T follicular helper cell (primary cell): ENCODE measurements at regions not wholly inside any gene's neighbourhood (a gene's known extent, or its start where the extent isn't known, plus 50 kb on each side); places are given as distances from the start of the nearest gene placed in this dataset.

Experiments used
- DNase-seq: peaks from one replicate; pipeline ENCODE4 v3.0.0-alpha.2; 2020; ENCODE audit warnings: low read depth

DNA sequence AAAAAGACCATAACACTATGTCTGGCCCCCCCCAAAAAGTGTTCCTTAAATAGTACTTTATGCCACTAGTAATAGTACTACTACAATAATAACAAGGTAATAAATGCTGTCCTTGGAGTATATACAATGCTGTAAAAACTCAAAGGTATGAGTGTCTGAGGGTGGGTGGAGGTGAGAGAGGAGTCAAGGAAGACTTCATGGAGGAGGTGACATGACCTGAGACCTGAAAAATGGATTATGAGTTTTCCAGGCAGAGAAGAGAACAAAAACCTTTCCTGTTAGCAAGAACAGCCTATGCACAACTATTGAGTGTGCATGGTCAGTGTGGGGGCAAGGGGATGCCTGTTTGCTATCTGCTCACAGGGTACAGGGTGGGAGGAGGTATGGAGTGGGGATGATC lies 290.2 kb upstream of the USP24 start:
- DNase-seq: no peak

DNA sequence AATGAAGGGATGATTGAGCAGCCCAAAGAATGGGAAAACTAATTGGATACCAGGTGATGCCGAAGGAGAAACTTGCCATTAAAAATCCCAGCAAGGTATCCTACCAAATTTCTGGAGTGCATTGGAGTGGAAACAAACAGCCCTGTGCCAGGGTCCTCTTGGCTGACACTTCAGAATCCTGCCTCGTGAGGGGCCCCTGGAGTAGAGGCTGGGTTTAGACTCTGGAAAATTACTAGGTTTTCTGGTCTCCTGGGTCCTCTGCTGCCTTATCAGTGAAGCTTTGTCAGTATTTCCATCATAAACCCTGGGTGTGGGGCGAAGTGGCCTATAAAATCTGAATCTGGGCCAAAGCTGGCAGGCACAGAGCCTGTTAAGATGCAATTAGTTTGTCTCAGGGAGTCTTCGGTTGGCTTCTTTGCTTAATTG lies 289.2 kb upstream of the USP24 start:
- no peak for DNase-seq

DNA sequence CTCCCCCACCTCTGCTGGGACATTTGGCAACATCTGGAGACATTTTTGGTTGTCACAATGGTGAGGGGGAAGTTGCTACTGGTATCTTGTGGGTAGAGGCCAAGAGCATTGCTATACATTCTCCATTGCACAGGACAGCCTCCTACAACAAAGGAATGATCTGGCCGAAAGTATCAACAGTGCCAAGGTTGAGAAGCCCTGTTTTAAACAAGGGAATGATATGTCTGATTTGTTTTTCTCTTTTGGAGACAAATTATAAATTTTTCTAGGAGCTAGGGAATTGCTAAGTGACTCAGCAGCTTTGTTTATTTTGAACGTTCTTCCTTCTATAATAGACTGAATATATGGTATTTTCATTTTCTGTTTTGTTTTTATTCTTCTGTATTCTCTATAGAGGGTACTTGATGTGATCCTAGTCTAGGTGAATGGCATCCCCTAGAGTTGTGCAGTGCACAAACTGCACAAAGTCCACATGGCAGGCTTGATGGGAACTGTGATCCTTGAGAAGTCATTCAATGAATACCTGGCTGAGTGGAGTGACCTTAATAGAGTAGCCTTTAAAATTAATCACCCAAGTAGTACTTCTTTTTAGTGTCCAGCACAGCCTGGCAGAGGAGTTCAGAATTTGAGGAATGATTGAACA lies 288.6 kb upstream of the USP24 start:
- DNase-seq: no peak

DNA sequence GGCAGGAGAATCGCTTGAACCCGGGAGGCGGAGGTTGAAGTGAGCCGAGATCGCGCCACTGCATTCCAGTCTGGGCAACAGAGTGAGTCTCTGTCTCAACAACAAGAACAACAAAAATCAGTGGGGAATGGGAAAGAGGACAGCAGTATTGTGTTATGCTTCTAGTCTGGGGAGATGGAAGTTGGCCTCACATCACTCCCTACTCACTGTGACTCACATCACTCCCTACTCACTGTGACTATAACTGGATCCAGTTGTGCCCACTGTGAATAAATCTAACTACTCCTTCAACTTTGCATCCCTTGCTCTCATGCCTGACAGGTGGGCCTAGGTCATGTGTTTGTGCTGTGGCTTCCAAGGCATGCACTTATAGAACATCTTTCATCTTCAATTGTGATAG lies 285.4 kb upstream of the USP24 start:
- no peak for DNase-seq

DNA sequence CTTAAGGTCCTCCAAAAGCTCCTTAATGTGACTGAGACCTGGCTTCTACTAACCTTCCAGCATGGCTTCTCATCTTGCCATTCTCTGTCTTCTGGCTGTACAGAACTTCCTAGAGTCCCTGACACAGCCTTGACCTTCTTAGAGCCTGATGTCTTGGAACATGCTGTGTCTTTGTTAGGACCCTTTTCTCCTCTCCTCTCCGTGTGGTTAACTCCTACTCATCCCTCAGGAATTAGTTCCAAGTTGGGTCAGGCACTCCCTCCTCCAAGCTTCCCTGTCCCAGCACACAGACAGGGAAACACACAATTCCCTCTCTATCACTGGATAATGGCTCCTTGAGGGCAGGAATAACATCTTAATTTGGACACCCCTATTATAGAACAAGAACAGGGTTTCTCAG lies 275.4 kb upstream of the USP24 start:
- DNase-seq: no peak

DNA sequence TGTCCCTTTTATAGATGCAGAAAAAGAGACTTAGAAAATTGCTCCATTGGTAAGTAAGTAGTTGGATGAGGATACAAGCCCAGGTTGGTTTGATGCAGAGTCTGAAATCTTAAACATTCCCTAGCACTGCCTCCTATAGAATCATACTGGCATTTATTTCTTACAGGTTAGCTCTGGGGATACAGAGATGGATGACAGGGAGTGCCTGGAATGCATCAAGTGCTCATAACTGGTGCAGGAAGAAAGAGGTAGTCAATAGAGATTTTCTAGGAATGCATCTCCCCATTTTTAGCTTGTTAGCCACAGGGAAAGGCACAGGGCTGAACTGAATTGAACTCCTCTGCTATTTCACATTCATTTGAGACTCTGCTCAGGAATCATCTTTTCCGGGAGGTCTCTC lies 269.0 kb upstream of the USP24 start:
- DNase-seq: no peak

DNA sequence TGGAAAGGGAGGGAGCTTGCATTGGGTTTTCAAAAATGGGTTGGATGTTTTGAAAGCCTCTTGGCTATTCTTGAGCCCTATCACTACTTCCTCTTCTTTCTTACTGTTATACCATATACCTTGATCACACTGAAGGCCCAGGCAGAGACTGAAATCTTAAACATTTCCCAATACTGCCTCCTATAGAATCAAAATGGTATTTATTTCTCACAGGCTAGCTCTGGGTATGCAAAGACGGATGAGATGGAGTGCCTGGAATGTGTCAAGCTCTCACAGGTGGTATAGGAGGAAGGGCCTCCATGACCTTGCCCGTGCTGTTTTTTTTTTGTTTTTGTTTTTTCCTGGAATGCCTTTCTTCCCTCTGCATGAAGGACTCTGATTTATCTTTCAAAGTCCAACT lies 268.4 kb upstream of the USP24 start:
- no peak for DNase-seq

DNA sequence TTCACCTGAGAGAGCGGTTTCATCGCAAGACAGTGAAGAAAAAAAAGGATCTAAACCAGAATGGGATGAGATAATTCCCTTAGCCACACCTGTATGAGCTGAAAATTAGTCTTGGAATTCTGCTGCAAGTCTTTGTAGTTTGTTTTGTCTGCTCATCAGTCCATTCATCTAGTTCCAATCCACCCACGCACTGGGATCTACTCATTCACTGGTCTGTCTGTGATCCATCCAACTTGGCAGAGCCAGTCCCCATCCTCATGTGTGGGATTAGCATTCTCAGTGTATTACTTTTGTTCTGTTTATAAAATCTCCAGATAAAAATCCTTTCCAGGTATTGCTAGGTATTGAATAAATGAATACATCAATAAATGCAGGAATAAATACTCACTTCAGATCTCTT lies 266.5 kb upstream of the USP24 start:
- DNase-seq: no peak

DNA sequence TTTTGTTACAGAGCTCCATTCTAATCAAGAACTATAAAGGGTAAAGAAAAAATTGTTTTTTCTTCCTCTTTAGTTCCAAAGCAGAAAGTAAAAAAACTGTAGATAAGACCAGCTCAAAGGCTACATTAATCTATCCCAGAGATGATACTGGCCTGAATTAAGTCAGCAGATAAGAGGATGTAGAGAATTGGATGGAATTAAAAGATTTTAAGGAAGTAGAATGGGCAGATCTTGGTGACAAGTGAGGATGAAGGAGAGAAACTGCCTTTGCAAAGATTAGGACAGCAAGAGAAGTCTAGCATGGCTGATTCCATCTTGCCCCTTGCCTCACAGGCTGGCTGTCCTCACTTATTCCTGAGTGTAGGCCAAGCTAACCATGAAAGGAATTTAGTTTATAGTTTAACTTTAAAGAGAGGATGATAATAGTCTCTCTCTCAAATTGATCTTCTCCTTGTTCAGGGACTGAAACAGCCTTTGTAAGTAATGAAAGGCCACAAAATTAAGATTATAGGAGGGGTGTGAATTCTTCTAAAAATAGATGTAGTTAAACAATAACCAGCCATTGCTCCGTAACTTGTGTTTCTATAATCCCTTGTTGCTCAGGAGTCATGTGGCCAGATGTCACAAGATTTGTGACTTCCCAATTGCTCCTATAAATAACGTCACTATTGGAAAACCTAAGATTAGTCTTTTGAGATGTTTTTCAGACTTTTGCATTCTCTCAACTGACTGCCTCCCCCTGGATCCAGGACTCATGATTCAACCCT lies 265.0 kb upstream of the USP24 start:
- DNase-seq: no peak

DNA sequence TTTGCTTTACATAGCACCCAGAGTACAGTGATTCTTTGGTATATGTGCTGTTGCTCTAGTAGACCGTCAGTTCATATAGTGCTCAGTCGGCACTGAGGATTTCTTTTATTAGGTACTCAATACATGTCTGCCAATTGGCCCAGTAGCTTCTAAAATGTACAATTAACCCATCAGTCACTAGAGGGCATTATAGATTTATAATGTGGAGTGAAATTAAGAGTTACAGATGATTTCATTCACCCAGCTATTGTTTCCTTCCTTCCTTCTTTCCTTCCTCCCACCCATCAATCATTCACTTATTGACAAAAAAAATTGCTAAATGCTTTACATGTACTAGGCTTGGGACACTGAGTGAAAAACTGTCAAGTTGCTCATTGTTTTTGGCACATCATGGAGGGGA lies 263.6 kb upstream of the USP24 start:
- DNase-seq: no peak

DNA sequence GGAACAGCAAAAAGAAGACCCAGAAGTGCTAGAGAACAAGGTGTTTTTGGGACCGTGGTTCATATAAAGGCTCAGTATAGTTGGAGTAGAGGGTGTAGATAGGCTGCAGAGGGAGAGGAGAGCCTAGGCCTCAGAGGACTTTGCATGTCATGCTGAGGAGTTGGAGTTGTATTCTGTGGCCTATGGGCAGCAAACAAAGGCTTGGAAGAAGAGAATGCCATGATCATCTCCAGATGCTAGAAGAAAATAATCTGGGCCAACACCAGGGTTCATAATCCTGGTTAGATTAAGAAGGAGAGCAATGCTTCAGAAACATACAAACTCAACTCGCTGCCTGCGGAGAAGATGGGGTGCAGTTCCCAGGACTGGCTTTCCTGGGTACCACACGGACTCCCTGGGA lies 262.8 kb upstream of the USP24 start:
- DNase-seq: no peak

DNA sequence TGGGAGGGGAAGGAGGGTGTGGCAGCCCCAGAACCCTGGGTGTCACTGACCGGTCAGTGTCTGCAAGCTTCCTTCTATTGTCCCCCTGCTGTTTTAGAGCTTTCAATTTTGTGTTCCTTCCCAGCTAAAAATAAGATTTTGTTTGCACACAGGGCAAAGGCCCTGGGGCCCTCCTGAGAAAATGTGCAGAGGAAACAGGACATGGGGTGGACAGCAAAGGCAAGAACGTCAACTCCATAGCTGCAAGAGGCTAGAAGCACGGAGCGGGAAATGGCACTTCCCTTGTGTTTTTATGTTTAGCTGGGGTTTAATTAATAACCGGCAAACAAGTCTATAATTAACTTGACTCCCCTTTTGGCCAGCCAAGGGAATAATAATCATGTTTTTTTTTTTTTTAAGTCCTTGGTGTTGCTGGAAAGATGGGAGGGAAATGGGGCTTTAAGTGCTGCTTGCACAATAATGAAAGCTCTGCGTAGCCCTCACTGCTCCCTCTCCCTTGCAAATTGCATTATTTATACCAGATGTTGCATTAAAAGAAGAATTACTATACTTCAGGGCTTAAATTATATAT lies 261.4 kb upstream of the USP24 start:
- no peak for DNase-seq

DNA sequence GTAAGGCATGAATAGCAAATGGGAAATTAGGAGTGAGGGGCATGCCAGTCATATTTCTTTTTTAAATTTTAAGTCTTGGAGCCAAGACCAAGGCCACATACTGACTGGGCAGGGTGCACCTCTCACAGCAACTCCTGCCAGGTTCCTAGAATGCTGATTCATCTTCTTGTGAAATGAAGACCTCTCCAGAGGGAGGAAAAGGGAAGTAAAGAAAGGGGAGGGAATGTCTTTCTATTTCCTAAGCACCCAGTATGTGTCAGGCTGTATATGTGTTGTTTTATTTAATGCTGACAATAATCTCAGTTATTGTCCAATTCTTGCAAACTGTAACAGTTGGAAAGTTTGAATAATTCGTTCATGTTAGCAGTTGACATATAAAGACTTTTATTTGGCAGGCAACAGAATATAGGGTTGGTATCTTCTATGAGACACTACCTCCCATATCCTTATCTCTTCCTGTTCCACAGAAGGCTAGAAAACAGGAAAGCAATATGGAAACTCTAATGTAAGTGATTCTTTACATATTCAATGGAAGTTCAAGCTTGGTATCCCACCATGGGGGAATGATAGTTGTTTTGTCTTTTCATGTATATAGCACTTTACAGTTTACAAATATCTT lies 259.1 kb upstream of the USP24 start:
- no peak for DNase-seq

DNA sequence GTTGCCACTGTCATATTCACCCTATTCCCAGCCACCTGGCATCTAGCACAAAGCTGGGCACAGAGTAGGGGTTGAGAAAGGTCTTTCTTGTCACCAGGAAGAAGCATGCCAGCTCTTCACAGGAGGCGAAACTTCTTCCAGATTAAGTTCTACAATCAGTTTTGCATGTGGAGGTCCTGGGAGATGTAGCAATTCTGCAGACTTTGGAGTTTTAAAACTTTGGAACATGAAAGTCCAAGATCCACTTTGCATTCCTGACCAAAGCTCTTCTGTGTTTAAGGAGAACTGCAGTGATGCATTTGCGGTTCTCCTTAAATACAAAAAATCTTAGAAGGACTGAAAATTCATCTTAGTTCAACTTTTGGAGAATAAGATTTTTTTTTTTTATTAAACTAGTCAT lies 258.5 kb upstream of the USP24 start:
- no peak for DNase-seq

DNA sequence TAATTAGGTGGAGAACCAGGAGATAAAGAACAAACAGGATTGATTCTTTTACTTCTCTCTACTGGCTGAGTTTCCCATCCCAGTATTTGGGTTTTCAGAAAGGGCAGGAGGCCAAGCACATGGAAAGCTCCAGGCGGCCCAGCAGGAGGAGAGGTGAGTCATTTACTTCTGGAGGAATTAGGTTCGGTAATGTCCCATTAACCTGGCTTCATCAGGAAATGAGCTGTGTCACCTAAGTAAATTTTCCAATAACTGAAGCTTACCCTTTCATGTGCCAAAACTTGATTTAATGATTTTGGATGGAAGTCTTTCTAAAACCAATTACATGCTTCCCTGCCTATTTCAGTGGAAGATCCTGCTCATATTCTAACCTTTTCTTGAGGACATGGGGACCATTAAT lies 257.6 kb upstream of the USP24 start:
- no peak for DNase-seq

DNA sequence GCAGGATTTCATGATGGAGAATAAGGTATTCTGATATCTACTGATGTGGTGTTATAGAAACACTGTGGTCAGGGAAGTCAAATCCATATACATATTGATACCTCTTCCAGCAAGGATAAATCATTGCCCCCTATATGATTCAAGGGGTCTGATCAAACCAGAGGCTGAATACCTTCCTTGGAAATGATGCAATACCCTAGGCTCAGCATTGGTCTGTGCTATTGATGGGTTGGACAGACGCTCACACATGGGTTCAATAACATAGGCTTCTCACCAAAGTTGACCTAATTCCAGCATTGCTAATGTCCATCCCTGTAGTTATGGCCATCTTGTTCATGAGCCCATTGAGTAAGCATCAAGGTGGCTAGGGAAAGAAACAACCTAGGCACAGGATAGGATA lies 257.0 kb upstream of the USP24 start:
- DNase-seq: no peak

DNA sequence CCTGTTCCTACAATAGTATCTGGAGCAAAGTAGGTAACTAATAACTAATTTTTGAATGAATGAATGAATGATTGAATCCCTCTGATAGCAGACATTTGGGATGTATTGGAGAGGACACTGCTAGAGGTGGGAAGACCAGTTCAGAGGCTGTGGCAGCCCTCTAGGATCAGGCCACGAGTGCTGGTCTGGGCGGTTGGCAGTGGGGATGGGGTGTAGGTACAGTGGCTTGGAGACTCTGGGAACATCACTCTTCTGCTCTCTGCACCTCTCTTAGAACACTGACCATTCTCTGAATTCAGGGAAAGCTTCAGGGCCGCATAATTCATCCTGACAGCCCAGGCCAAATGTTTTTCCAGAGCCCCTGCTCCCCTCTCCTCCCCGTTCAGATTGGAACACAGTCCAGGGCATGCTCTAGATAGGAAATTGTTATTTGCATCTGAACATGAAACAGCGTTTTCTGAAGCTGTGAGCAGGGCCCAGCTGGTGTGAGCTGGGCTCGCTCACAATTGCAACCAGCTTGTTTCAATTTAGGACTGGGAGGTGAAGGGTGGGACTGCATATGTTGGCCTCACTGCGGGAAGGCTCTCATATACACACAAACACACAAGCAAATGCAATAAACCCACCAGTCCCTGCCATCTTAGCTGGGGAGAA lies 253.1 kb upstream of the USP24 start:
- no peak for DNase-seq

DNA sequence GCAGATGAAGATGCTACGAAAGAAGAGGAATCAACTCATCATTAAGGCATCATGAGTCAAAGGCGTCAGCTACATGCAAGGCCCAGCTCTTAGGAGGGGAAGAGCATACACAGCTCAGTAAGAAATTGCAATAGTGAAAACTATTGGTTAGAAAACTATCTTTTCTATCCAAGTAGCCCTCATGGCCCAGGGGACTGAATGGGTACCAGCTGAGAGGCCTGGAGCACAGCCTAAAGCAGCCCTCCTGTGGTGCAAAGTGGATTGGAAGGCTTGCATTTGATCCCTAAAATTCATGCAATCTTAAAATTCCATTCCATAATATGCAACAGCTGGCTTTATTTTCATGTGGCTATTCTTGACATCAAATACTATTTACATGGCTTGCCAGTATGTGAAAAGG lies 251.8 kb upstream of the USP24 start:
- DNase-seq: no peak

DNA sequence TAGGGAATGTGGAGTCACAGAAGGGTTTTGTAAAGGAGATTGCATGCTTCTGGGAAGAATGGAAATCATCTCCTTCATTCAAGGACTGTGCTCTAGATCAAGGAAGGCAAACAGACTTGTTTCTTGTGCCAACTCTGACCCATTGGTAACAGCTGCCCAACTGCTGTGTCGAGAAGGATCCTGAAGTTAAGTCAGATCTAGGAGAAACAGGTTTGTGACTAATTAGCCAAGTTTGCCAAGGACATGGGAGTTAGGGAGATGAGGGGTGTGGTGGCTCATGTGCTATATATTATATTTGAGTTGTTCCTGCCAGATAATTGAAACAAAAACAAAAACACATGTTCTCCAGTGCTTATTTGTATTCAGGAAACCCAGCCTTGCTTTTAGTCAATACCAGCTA lies 251.2 kb upstream of the USP24 start:
- no peak for DNase-seq

DNA sequence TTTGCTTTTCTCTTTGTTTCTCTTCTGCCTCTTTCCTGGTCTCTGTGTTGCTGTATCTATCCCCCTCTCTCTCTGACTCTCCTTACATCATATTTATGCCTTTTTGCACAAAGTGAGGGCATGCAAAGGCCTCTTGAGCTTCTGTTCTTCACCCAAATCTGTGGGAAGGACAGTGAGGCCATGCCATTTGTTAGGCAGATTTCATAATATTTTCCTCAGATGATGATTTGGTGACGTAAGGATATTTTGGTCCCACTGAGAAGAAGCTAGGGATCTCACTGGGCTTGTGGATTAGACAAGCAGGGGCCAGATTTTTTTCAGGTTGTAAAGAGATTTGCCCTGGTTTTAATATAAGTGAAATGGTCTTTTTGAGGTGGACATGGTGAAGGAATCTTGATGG lies 249.4 kb upstream of the USP24 start:
- no peak for DNase-seq

DNA sequence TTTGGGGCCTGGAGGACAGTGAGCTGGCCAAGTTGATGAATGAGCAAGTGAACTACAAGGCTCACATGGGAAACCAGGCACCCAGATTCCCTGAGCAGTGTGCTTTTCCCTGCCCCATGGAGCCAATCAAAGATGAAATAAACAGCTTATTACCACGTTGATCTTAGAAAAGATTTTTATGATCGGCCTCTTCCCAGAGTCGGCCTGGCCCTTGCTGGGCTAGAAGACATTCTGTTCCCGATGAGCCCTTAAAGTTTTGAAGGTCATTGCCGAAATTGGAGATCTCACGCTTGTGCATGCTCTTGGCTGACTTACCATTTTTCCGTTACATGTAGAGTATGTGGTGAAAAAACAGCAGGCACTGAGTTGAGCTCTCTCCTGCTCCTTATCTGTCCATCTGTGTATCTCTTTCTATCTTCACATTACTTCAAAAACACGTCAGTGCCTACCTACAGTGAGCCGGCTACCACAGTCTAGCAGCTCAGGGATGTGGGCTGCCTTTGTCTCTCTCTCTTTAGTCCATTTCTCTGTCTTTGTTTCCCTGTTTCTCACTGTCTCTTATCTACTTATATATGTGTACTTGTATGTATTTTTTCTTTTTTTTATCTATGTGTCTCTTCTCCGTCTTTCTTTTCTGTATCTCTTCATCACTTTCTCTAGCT lies 248.8 kb upstream of the USP24 start:
- DNase-seq: no peak

DNA sequence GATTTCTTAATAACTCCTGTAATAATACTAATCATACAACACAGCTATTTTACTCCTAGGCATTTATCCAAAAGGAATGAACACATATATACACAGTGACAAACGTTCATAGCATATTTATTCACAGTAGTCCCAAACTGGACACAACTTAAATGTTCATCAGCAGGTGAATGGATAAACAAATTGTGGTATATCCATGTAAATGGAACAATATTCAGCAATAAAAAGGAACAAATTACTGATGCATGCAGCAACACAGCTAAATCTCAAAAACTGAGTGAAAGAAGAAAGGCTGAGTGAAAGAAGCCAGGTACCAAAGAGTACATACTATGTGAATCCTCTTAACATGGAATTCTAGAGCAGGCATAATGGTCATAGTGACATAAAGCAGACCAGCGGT lies 242.7 kb upstream of the USP24 start:
- DNase-seq: no peak
